Activated CD4-positive, alpha-beta T cell treated with anti-CD3 and anti-CD28 coated beads, Interleukin-2, amount 10 ng/mL, durations not matched to agents 7 days and 5 days (primary cell): ENCODE measurements at regions not wholly inside any gene's neighbourhood (a gene's known extent, or its start where the extent isn't known, plus 50 kb on each side); places are given as distances from the start of the nearest gene placed in this dataset.

Source experiments
- CTCF ChIA-PET: fragments of 350-600 bp; sonication (Branson Sonifier 250); formaldehyde crosslinking; loops from one replicate; lab custom pipeline; 2021; ENCODE audit warnings: antibody characterized with exemption; lab: Charles Lee
- POLR2A ChIA-PET: fragments of 350-600 bp; sonication (Branson Sonifier 250); formaldehyde crosslinking; loops from one replicate; lab custom pipeline; 2021; ENCODE audit warnings: antibody characterized with exemption; lab: Charles Lee
- DNase-seq: peaks from one replicate; pipeline ENCODE4 v3.0.0-alpha.2; 2020
- H3K27ac Mint-ChIP-seq: one replicate; pipeline ENCODE4 v1.8.0; 2021; ENCODE audit warnings: mild to moderate bottlenecking, moderate library complexity, mixed read lengths
- H3K27me3 Mint-ChIP-seq: one replicate; pipeline ENCODE4 v1.8.0; 2021; ENCODE audit warnings: mixed read lengths
- H3K36me3 Mint-ChIP-seq: one replicate; pipeline ENCODE4 v1.8.0; 2021; ENCODE audit warnings: low read depth, mixed read lengths
- H3K4me1 Mint-ChIP-seq: one replicate; pipeline ENCODE4 v1.8.0; 2021; ENCODE audit warnings: mixed read lengths
- H3K4me3 Mint-ChIP-seq: one replicate; pipeline ENCODE4 v1.8.0; 2021; ENCODE audit warnings: mild to moderate bottlenecking, moderate library complexity, mixed read lengths
- H3K9me3 Mint-ChIP-seq: one replicate; pipeline ENCODE4 v1.8.0; 2021; ENCODE audit warnings: mixed read lengths

DNA sequence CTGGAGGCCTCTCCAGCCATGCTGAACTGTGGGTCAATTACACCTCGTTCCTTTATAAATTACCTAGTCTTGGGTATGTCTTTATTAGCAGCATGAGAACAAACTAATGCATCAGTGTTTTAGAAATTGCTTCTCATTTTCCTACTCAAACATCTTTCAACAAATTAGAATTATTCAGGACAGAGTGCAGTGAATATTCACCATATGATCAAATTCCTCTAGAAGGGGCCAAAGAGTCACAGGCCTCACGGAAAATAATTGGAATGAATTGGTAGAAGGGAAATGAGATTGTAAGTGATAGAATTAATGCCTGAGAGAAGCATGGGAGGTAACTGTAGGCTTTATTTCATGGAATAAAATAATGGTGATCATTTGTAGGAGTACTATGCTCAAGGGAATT, 50.5 kb upstream of the CDH11 start:
- Mint-ChIP-seq H3K4me3 (no peak overlapping the region), H3K9me3 (peaks cover 3% of the 10 kb centered on the region), H3K27ac (no peak overlapping the region), H3K36me3 (no peaks in the 10 kb centered on the region), H3K4me1 (no peaks in the 10 kb centered on the region), H3K27me3 (no peaks in the 10 kb centered on the region)
- no peak for DNase-seq
- CTCF ChIA-PET: no interaction called here
- POLR2A ChIA-PET: no interaction called here
